Stimulated activated effector memory CD8-positive, alpha-beta T cell treated with anti-CD3 and anti-CD28 coated beads, Interleukin-12 subunit alpha, Interleukin-12 subunit beta, amount 100 ng/mL, for 72 hours (primary cell): ENCODE measurements at regions not wholly inside any gene's neighbourhood (a gene's known extent, or its start where the extent isn't known, plus 50 kb on each side); places are given as distances from the start of the nearest gene placed in this dataset.
A peak's percentile ranks its signal among the peaks of the same experiment; 100 is the strongest.

Source experiments
- ATAC-seq: fragments of 150-1000 bp; cut with Tn5 transposase; 2 replicates; pipeline ENCODE4 v1.10.0; 2021
- DNase-seq, 2 donors: peaks; one replicate each; pipeline ENCODE4 v3.0.0; 2021 to 2022; ENCODE audit warnings: low spot score in 2 of 2
- H3K27ac Mint-ChIP-seq: one replicate; pipeline ENCODE4 v1.8.0; 2022; ENCODE audit warnings: mild to moderate bottlenecking, mixed read lengths
- H3K36me3 Mint-ChIP-seq: one replicate; pipeline ENCODE4 v1.8.0; 2022; ENCODE audit warnings: mild to moderate bottlenecking, mixed read lengths
- H3K4me1 Mint-ChIP-seq: one replicate; pipeline ENCODE4 v1.8.0; 2022; ENCODE audit warnings: mixed read lengths
- H3K4me3 Mint-ChIP-seq: one replicate; pipeline ENCODE4 v1.8.0; 2022; ENCODE audit warnings: mild to moderate bottlenecking, mixed read lengths
- H3K9me3 Mint-ChIP-seq: one replicate; pipeline ENCODE4 v1.8.0; 2022; ENCODE audit warnings: mixed read lengths

GRCh38 chr22:44389926-44390612 lies 77.3 kb upstream of the SHISAL1 start:
- H3K36me3 Mint-ChIP-seq, result no peaks in the 10 kb centered on the region
- H3K27ac Mint-ChIP-seq, result peak overlapping the region; percentile 26
- no peak overlapping the region for H3K4me3 Mint-ChIP-seq
- no peaks in the 10 kb centered on the region for H3K9me3 Mint-ChIP-seq
- H3K4me1 Mint-ChIP-seq, result peaks cover 12% of the 10 kb centered on the region
- DNase-seq (no peak), ATAC-seq (no peak)

- peaks cover 12% of the 10 kb centered on the region for H3K4me1 Mint-ChIP-seq
Observed at GRCh38 chr22:44389181-44389580, 76.4 kb upstream of the SHISAL1 start.

GRCh38 chr22:44387486-44387885 lies 74.7 kb upstream of the SHISAL1 start:
- Mint-ChIP-seq H3K9me3 (no peaks in the 10 kb centered on the region), H3K4me3 (no peak overlapping the region), H3K36me3 (no peaks in the 10 kb centered on the region), H3K27ac (no peak overlapping the region), H3K4me1 (peaks cover 12% of the 10 kb centered on the region)
- ATAC-seq (no peak), DNase-seq (no peak)

More at GRCh38 chr22:44389181-44389580, 76.4 kb upstream of the SHISAL1 start:
- Mint-ChIP-seq H3K4me3 (no peak overlapping the region), H3K27ac (no peak overlapping the region), H3K9me3 (no peaks in the 10 kb centered on the region), H3K36me3 (no peaks in the 10 kb centered on the region)
- DNase-seq (no peak), ATAC-seq (no peak)

- no peak overlapping the region for H3K27ac Mint-ChIP-seq
- no peaks in the 10 kb centered on the region for H3K9me3 Mint-ChIP-seq
- ATAC-seq (no peak), DNase-seq (no peak)
- peaks cover 7% of the 10 kb centered on the region for H3K4me1 Mint-ChIP-seq
- no peak overlapping the region for H3K4me3 Mint-ChIP-seq
- no peaks in the 10 kb centered on the region for H3K36me3 Mint-ChIP-seq
Observed at GRCh38 chr22:44386386-44387035, 73.8 kb upstream of the SHISAL1 start.

- Mint-ChIP-seq H3K36me3 (no peaks in the 10 kb centered on the region), H3K27ac (no peak overlapping the region), H3K9me3 (no peaks in the 10 kb centered on the region), H3K4me1 (peaks cover 7% of the 10 kb centered on the region), H3K4me3 (no peak overlapping the region)
- ATAC-seq (no peak), DNase-seq (no peak)
Observed at GRCh38 chr22:44385781-44386180, 73.0 kb upstream of the SHISAL1 start.

GRCh38 chr22:44385296-44385610 lies 72.5 kb upstream of the SHISAL1 start:
- no peak overlapping the region for H3K4me3 Mint-ChIP-seq
- ATAC-seq, result no peak
- no peaks in the 10 kb centered on the region for H3K36me3 Mint-ChIP-seq
- H3K27ac Mint-ChIP-seq, result no peak overlapping the region
- H3K9me3 Mint-ChIP-seq, result no peaks in the 10 kb centered on the region
- DNase-seq, result no peak
- peaks cover 7% of the 10 kb centered on the region for H3K4me1 Mint-ChIP-seq

- no peak overlapping the region for H3K4me3 Mint-ChIP-seq
- peaks cover 7% of the 10 kb centered on the region for H3K4me1 Mint-ChIP-seq
- no peak for ATAC-seq
- H3K36me3 Mint-ChIP-seq, result no peaks in the 10 kb centered on the region
- H3K9me3 Mint-ChIP-seq, result no peaks in the 10 kb centered on the region
- DNase-seq, result no peak
- H3K27ac Mint-ChIP-seq, result no peak overlapping the region
Observed at GRCh38 chr22:44384563-44385295, 72.0 kb upstream of the SHISAL1 start.

- Mint-ChIP-seq H3K36me3 (no peaks in the 10 kb centered on the region), H3K4me3 (no peak overlapping the region), H3K4me1 (peaks cover 7% of the 10 kb centered on the region), H3K27ac (no peak overlapping the region), H3K9me3 (no peaks in the 10 kb centered on the region)
- DNase-seq, result no peak
- ATAC-seq, result no peak
Observed at GRCh38 chr22:44383652-44384562, 71.2 kb upstream of the SHISAL1 start.

- peaks cover 4% of the 10 kb centered on the region for H3K9me3 Mint-ChIP-seq
- H3K27ac Mint-ChIP-seq, result no peak overlapping the region
- H3K36me3 Mint-ChIP-seq, result no peaks in the 10 kb centered on the region
- no peak overlapping the region for H3K4me3 Mint-ChIP-seq
- ATAC-seq, result no peak
- DNase-seq, result no peak
- H3K4me1 Mint-ChIP-seq, result peaks cover 7% of the 10 kb centered on the region
Observed at GRCh38 chr22:44383064-44383575, 70.4 kb upstream of the SHISAL1 start.

GRCh38 chr22:44382116-44383038 lies 69.6 kb upstream of the SHISAL1 start:
- Mint-ChIP-seq H3K4me1 (peaks cover 4% of the 10 kb centered on the region), H3K9me3 (peaks cover 4% of the 10 kb centered on the region), H3K27ac (no peak overlapping the region), H3K36me3 (no peaks in the 10 kb centered on the region), H3K4me3 (no peak overlapping the region)
- DNase-seq, result no peak
- no peak for ATAC-seq

GRCh38 chr22:44381761-44382115 lies 69.0 kb upstream of the SHISAL1 start:
- no peak overlapping the region for H3K27ac Mint-ChIP-seq
- no peak overlapping the region for H3K4me3 Mint-ChIP-seq
- H3K9me3 Mint-ChIP-seq, result peaks cover 4% of the 10 kb centered on the region
- H3K4me1 Mint-ChIP-seq, result no peaks in the 10 kb centered on the region
- ATAC-seq (no peak), DNase-seq (no peak)
- H3K36me3 Mint-ChIP-seq, result no peaks in the 10 kb centered on the region

- H3K9me3 Mint-ChIP-seq, result peaks cover 8% of the 10 kb centered on the region
- H3K4me1 Mint-ChIP-seq, result no peaks in the 10 kb centered on the region
- DNase-seq, result no peak
- H3K36me3 Mint-ChIP-seq, result no peaks in the 10 kb centered on the region
- H3K27ac Mint-ChIP-seq, result no peak overlapping the region
- ATAC-seq, result no peak
- H3K4me3 Mint-ChIP-seq, result no peak overlapping the region
Observed at GRCh38 chr22:44380756-44381486, 68.2 kb upstream of the SHISAL1 start.

- Mint-ChIP-seq H3K9me3 (peaks cover 13% of the 10 kb centered on the region), H3K36me3 (no peaks in the 10 kb centered on the region), H3K27ac (no peak overlapping the region), H3K4me1 (no peaks in the 10 kb centered on the region), H3K4me3 (no peak overlapping the region)
- ATAC-seq (no peak), DNase-seq (no peak)
Observed at GRCh38 chr22:44379817-44380755, 67.3 kb upstream of the SHISAL1 start.
